ENCODE measurements at regions not wholly inside any gene's neighbourhood (a gene's known extent, or its start where the extent isn't known, plus 50 kb on each side); places are given as distances from the start of the nearest gene placed in this dataset.

DNA sequence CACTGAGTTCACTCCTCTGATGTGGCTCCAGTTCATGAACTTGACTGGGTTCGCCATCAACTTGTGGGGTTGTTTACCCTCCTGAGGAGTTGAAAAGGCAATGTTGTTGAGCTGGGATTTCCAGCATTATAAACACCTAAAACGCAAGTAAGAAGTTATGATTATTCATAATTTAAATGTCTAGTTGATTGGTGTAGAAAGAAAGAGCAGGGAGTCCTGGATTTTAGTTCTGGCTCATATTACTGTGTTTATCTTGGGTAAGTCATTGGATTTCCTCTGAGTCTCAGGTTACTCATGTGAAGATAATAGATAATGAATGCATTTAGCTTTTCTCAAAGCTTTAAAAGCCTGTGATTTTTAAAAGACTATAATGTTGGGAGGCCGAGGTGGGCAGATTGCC is 438.0 kb upstream of the CDH20 start:
- TF ChIP-seq, protein P1, sequence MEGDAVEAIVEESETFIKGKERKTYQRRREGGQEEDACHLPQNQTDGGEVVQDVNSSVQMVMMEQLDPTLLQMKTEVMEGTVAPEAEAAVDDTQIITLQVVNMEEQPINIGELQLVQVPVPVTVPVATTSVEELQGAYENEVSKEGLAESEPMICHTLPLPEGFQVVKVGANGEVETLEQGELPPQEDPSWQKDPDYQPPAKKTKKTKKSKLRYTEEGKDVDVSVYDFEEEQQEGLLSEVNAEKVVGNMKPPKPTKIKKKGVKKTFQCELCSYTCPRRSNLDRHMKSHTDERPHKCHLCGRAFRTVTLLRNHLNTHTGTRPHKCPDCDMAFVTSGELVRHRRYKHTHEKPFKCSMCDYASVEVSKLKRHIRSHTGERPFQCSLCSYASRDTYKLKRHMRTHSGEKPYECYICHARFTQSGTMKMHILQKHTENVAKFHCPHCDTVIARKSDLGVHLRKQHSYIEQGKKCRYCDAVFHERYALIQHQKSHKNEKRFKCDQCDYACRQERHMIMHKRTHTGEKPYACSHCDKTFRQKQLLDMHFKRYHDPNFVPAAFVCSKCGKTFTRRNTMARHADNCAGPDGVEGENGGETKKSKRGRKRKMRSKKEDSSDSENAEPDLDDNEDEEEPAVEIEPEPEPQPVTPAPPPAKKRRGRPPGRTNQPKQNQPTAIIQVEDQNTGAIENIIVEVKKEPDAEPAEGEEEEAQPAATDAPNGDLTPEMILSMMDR (IDR thresholded peaks at IDR 0.05; ENCODE audit: low read length): no peak
- no peak for TF ChIP-seq EZH2 (optimal IDR thresholded peaks at IDR 0.05; ENCODE audit: low read depth, low read length)
- TF ChIP-seq EZH2phosphoT487 (IDR thresholded peaks at IDR 0.05; ENCODE audit: low read length): no peak
